H1 (cell line): ENCODE measurements at regions not wholly inside any gene's neighbourhood (a gene's known extent, or its start where the extent isn't known, plus 50 kb on each side); places are given as distances from the start of the nearest gene placed in this dataset.

Experiments used
- CTCF ChIA-PET: fragments of 300-600 bp; sonication (Branson Sonifier 250); formaldehyde crosslinking; loops from one replicate; lab custom pipeline; 2021; ENCODE audit not compliant: partially characterized antibody; lab: Charles Lee
- POLR2A ChIA-PET: fragments of 300-600 bp; sonication (Branson Sonifier 250); formaldehyde crosslinking; loops from one replicate; lab custom pipeline; 2021; ENCODE audit warnings: inconsistent platforms; ENCODE audit not compliant: partially characterized antibody; lab: Charles Lee
- DNase-seq, 2 experiments: peaks; one replicate each; pipeline versions ENCODE4 v3.0.0 to v3.0.0-alpha.2; 2010 to 2022; ENCODE audit warnings: low spot score in 2 of 2, low read depth in 1 of 2, mixed read lengths in 1 of 2
- FAIRE-seq: peaks from 2 replicates; lab custom pipeline; 2011; peaks lifted over from hg19 to GRCh38; lab: Jason Lieb, UNC
- H2AFZ ChIP-seq: 2 replicates; pipeline ENCODE4 v1.8.1; 2012; ENCODE audit warnings: low read length, inconsistent platforms
- H2AK5ac ChIP-seq: 2 replicates; pipeline ENCODE4 v1.6.1; 2013; ENCODE audit warnings: low read depth, low read length
- H2BK120ac ChIP-seq: replicated peaks from 2 replicates; pipeline ENCODE3; 2013; ENCODE audit warnings: low read depth, low read length, inconsistent platforms
- H2BK12ac ChIP-seq: 2 replicates; pipeline ENCODE4 v1.6.1; 2013; ENCODE audit warnings: low read depth, low read length
- H2BK15ac ChIP-seq: 2 replicates; pipeline ENCODE4 v1.6.1; 2013; ENCODE audit warnings: low read length
- H2BK20ac ChIP-seq: 2 replicates; pipeline ENCODE4 v1.6.1; 2013; ENCODE audit warnings: low read length
- H2BK5ac ChIP-seq: 2 replicates; pipeline ENCODE4 v1.6.1; 2013; ENCODE audit warnings: low read depth, low read length
- H3K14ac ChIP-seq: 2 replicates; pipeline ENCODE4 v1.6.1; 2013; ENCODE audit warnings: inconsistent platforms; ENCODE audit not compliant: insufficient read length
- H3K18ac ChIP-seq: 2 replicates; pipeline ENCODE4 v1.6.1; 2013; ENCODE audit warnings: low read length; ENCODE audit errors: extremely low read depth
- H3K23ac ChIP-seq: 2 replicates; pipeline ENCODE4 v1.6.1; 2013; ENCODE audit warnings: inconsistent platforms; ENCODE audit not compliant: insufficient read length
- H3K23me2 ChIP-seq: 2 replicates; pipeline ENCODE4 v1.6.1; 2013; ENCODE audit warnings: low read depth, low read length
- H3K27ac ChIP-seq: 2 replicates; pipeline ENCODE4 v1.6.1; 2011; ENCODE audit warnings: low read depth, low read length, inconsistent platforms
- H3K27me3 ChIP-seq, 4 experiments: replicated peaks in 1 of 4; 1 replicate in 1 of 4; 2 replicates in 3 of 4; pipeline versions ENCODE4 v1.6.1 to v1.8.1; 2011 to 2013; ENCODE audit warnings: low read length in 3 of 4, mild to moderate bottlenecking in 3 of 4, inconsistent platforms in 2 of 4, mixed read lengths in 2 of 4, moderate library complexity in 1 of 4; ENCODE audit not compliant: control insufficient read depth in 3 of 4, insufficient read depth in 3 of 4; ENCODE audit errors: extremely low read depth in 1 of 4
- H3K36me3 ChIP-seq, 4 experiments: 2 replicates each; pipeline versions ENCODE4 v1.6.1 to v1.8.1; 2011 to 2013; ENCODE audit warnings: mild to moderate bottlenecking in 4 of 4, low read length in 3 of 4, moderate library complexity in 2 of 4, control low read depth in 1 of 4, inconsistent platforms in 1 of 4; ENCODE audit not compliant: insufficient read depth in 4 of 4, control insufficient read depth in 2 of 4
- H3K4ac ChIP-seq: replicated peaks from 2 replicates; pipeline ENCODE3; 2013; ENCODE audit warnings: low read length, low read depth, mixed read lengths, inconsistent platforms; ENCODE audit not compliant: insufficient read length
- H3K4me1 ChIP-seq, 4 experiments: replicated peaks in 1 of 4; 1 replicate in 1 of 4; 2 replicates in 3 of 4; pipeline versions ENCODE4 v1.6.1 to v1.8.1; 2011 to 2013; ENCODE audit warnings: low read length in 3 of 4, inconsistent platforms in 2 of 4, mixed read lengths in 1 of 4; ENCODE audit not compliant: insufficient read depth in 4 of 4, control insufficient read depth in 3 of 4
- H3K4me2 ChIP-seq, 2 experiments: 2 replicates each; pipeline versions ENCODE4 v1.6.1 to v1.8.1; 2011 to 2013; ENCODE audit warnings: low read depth in 2 of 2, low read length in 2 of 2, control low read depth in 1 of 2, inconsistent platforms in 1 of 2, mild to moderate bottlenecking in 1 of 2; ENCODE audit not compliant: insufficient read depth in 1 of 2
- H3K4me3 ChIP-seq, 4 experiments: fragments of 200-600, 300-600 bp in 1 of 4; sonication (generic), shearing (Covaris generic), sonication (Bioruptor Twin) in 1 of 4; 2 replicates each; pipeline versions ENCODE4 v1.5.1 to v1.8.1; 2011 to 2016; ENCODE audit warnings: low read length in 4 of 4, low read depth in 3 of 4, control low read depth in 2 of 4, inconsistent platforms in 2 of 4, mild to moderate bottlenecking in 2 of 4, mixed read lengths in 1 of 4, moderate library complexity in 1 of 4; ENCODE audit not compliant: insufficient read depth in 2 of 4; ENCODE audit errors: extremely low read depth in 1 of 4
- H3K56ac ChIP-seq: replicated peaks from 2 replicates; pipeline ENCODE3; 2013; ENCODE audit warnings: low read depth, mild to moderate bottlenecking, mixed read lengths, low read length, inconsistent platforms; ENCODE audit not compliant: insufficient read length
- H3K79me1 ChIP-seq: 2 replicates; pipeline ENCODE4 v1.6.1; 2013; ENCODE audit warnings: low read depth, low read length, control low read depth
- H3K79me2 ChIP-seq, 2 experiments: 2 replicates each; pipeline versions ENCODE4 v1.6.1 to v1.8.1; 2012 to 2013; ENCODE audit warnings: low read length in 2 of 2, mild to moderate bottlenecking in 2 of 2, inconsistent platforms in 1 of 2; ENCODE audit not compliant: insufficient read depth in 2 of 2, control insufficient read depth in 1 of 2
- H3K9ac ChIP-seq, 4 experiments: replicated peaks in 1 of 4; 1 replicate in 1 of 4; 2 replicates in 3 of 4; pipeline versions ENCODE4 v1.6.1 to v1.8.1; 2011 to 2013; ENCODE audit warnings: low read depth in 3 of 4, low read length in 3 of 4, control low read depth in 2 of 4, mild to moderate bottlenecking in 2 of 4, moderate library complexity in 2 of 4, inconsistent platforms in 1 of 4; ENCODE audit errors: extremely low read depth in 1 of 4
- H3K9me3 ChIP-seq, 2 experiments: 2 replicates each; pipeline versions ENCODE4 v1.6.1 to v1.8.1; 2012 to 2013; ENCODE audit warnings: mild to moderate bottlenecking in 2 of 2, moderate library complexity in 2 of 2, control low read depth in 1 of 2, inconsistent platforms in 1 of 2, low read depth in 1 of 2, low read length in 1 of 2, mixed read lengths in 1 of 2; ENCODE audit not compliant: insufficient read depth in 2 of 2
- H4K20me1 ChIP-seq, 2 experiments: replicated peaks in 1 of 2; 2 replicates each; pipeline versions ENCODE3 to v1.8.1; 2011 to 2013; ENCODE audit warnings: inconsistent platforms in 2 of 2, low read length in 2 of 2, mild to moderate bottlenecking in 1 of 2; ENCODE audit not compliant: insufficient read depth in 2 of 2, control insufficient read depth in 1 of 2
- H4K5ac ChIP-seq: 2 replicates; pipeline ENCODE4 v1.6.1; 2013; ENCODE audit warnings: low read length, low read depth, mixed read lengths, inconsistent platforms; ENCODE audit not compliant: insufficient read length
- H4K8ac ChIP-seq: 2 replicates; pipeline ENCODE4 v1.8.0; 2013; ENCODE audit warnings: mild to moderate bottlenecking, moderate library complexity, low read length, inconsistent platforms; ENCODE audit not compliant: insufficient read depth; ENCODE audit errors: extremely low read depth
- H4K91ac ChIP-seq: replicated peaks from 2 replicates; pipeline ENCODE3; 2013; ENCODE audit warnings: low read length, mixed read lengths, inconsistent platforms; ENCODE audit not compliant: insufficient read length
- BRCA1 ChIP-seq: IDR thresholded peaks from 2 replicates; pipeline ENCODE4 v1.6.1; 2012; ENCODE audit warnings: low read depth, low read length, improper control_type of control experiment
- CEBPB ChIP-seq: IDR thresholded peaks from 2 replicates; pipeline ENCODE4 v1.6.1; 2012; ENCODE audit warnings: low read depth, low read length
- EGR1 ChIP-seq: IDR thresholded peaks from 2 replicates; pipeline ENCODE4 v1.6.1; 2011; ENCODE audit warnings: low read depth, low read length, borderline replicate concordance
- KDM1A ChIP-seq: fragments of 200-600, 300-600 bp; sonication (generic); IDR thresholded peaks from 2 replicates; pipeline ENCODE4 v1.7.1; 2016; ENCODE audit warnings: mild to moderate bottlenecking, low read length, borderline replicate concordance
- NRF1 ChIP-seq: IDR thresholded peaks from 2 replicates; pipeline ENCODE4 v1.6.1; 2011; ENCODE audit warnings: mild to moderate bottlenecking, low read depth, low read length, improper control_type of control experiment
- SAP30 ChIP-seq: fragments of 300-600 bp; sonication (generic); IDR thresholded peaks from 2 replicates; pipeline ENCODE4 v1.7.1; 2012; ENCODE audit warnings: low read length, moderate library complexity, mild to moderate bottlenecking, inconsistent platforms; ENCODE audit not compliant: insufficient read depth, insufficient replicate concordance
- SIN3A ChIP-seq, 2 experiments: IDR thresholded peaks in 1 of 2; conservative IDR thresholded peaks in 1 of 2; 2 replicates each; pipeline ENCODE4 v1.6.1; 2011 to 2012; ENCODE audit warnings: low read length in 2 of 2, improper control_type of control experiment in 1 of 2, low read depth in 1 of 2, mild to moderate bottlenecking in 1 of 2
- SP1 ChIP-seq: IDR thresholded peaks from 2 replicates; pipeline ENCODE4 v1.6.1; 2011; ENCODE audit warnings: low read depth, low read length
- TAF1 ChIP-seq: IDR thresholded peaks from 2 replicates; pipeline ENCODE4 v1.6.1; 2011; ENCODE audit warnings: mild to moderate bottlenecking, low read depth, low read length
- WGBS, 2 experiments: shearing (Covaris generic) in 1 of 2; methylation state at CpG; one replicate each; pipeline versions ENCODE4 v1.1.6 to v1.1.7; 2013 to 2015; ENCODE audit warnings: low lambda C conversion rate in 2 of 2, mixed read lengths in 2 of 2, inconsistent platforms in 1 of 2, low coverage in 1 of 2, missing lambda C conversion rate in 1 of 2; ENCODE audit not compliant: insufficient replicate concordance in 2 of 2, insufficient coverage in 1 of 2, insufficient read length in 1 of 2; ENCODE audit errors: extremely low coverage in 1 of 2, missing lambda C conversion rate in 1 of 2; 5-methylcytosine and 5-hydroxymethylcytosine counted together

GRCh38 chr2:144583741-144584453 is 64.0 kb upstream of the ZEB2 start:
- Histone ChIP-seq H2AK5ac (no peak overlapping the region), H3K23me2 (no peaks in the 10 kb centered on the region; the same call in 1 of the 2 replicates)

More at GRCh38 chr2:144583741-144584453, 64.0 kb upstream of the ZEB2 start:
- Histone ChIP-seq H3K14ac (no peak overlapping the region), H2AFZ (no peak overlapping the region), H3K56ac (no peak overlapping the region), H3K36me3 (no peaks in the 10 kb centered on the region), H3K4me1 (peaks cover 2 to 14% (median 8%) of the 10 kb centered on the region in 4 experiments; a peak in 4 of 7 replicates), H4K20me1 (no peaks in the 10 kb centered on the region), H3K79me1 (no peaks in the 10 kb centered on the region), H3K27me3 (no peaks in the 10 kb centered on the region), H2BK15ac (no peak overlapping the region), H2BK12ac (no peak overlapping the region), H3K23ac (no peak overlapping the region), H2BK20ac (no peak overlapping the region), H3K4ac (no peak overlapping the region), H4K5ac (no peak overlapping the region), H3K4me2 (no peak overlapping the region), H2BK5ac (no peak overlapping the region), H3K9ac (no peak overlapping the region), H3K27ac (no peak overlapping the region), H4K91ac (no peak overlapping the region), H2BK120ac (no peak overlapping the region), H3K9me3 (no peaks in the 10 kb centered on the region), H3K79me2 (no peaks in the 10 kb centered on the region), H3K18ac (no peak overlapping the region), H3K4me3 (no peak overlapping the region), H4K8ac (no peak overlapping the region)
- FAIRE-seq (no peak), DNase-seq (no peak)
- WGBS, 2 experiments = 90 to 100% methylated on average over 2 to 4 of the region's 4 CpGs
- CTCF ChIA-PET = interaction anchor here (0.8 kb wide), 1 partner anchor 8 kb away, joined by 3 read pairs; no protein-coding TSS in a partner anchor
- POLR2A ChIA-PET = no interaction called here
- TF ChIP-seq CEBPB (no peak), SP1 (no peak), SIN3A (conservative IDR thresholded peaks at IDR 0.05 in 1 of 2, IDR thresholded peaks at IDR 0.05 in 1 of 2; ENCODE audit: low read depth in 1 of 2, low read length in 2 of 2) (no peak), KDM1A (no peak), NRF1 (no peak), SAP30 (no peak), EGR1 (no peak), BRCA1 (no peak), TAF1 (no peak)
